ENCODE measurements at regions not wholly inside any gene's neighbourhood (a gene's known extent, or its start where the extent isn't known, plus 50 kb on each side); places are given as distances from the start of the nearest gene placed in this dataset.
"Not testable (repeated sequence)": the region's sequence is repeated elsewhere in the genome, so short reads cannot be mapped to it uniquely, and the experiment has no call there.

DNA sequence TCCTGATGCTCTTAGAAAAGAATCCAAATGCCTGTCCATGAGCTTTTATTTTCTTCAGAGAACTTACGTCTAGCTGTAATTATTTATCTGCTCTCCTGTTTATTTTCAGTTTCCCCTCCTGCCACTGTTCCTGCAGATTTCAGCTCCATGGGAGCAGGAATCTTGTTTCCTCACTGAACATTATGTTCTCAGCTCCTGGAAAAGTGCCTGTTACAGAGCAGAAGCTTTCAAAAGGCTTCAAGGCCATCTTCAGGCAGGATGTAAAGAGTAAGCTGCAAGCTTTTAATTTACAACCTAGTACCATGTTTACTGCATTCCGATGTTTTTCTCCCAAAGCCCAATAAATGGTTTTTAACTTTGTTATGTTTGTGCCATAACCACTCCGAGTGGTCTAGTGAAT, 98.4 kb upstream of the BTG1 start:
- DNase-seq = no peak

DNA sequence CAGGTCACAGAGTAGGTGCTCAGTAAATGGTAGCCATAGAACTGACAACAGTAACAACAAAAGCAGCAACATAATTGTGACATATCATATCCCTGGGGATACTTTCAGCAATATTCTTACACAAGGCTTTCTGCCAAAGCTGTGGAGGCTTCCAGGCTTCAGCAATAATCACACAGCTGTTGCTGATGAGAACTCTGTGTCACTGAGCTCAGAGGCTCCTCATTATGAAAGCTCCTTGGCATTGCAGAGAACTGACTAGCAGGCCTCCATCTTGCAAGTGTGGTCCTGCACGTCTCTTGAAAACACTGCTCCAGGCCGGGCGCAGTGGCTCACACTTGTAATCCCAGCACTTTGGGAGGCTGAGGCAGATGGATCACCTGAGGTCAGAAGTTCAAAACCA, 97.3 kb upstream of the BTG1 start:
- no peak for DNase-seq

- DNase-seq = no peak
These were observed 92.3 kb upstream of the BTG1 start for GRCh38 chr12:92237762-92238523.

- DNase-seq = no peak
These were observed 91.6 kb upstream of the BTG1 start for GRCh38 chr12:92237262-92237661.

DNA sequence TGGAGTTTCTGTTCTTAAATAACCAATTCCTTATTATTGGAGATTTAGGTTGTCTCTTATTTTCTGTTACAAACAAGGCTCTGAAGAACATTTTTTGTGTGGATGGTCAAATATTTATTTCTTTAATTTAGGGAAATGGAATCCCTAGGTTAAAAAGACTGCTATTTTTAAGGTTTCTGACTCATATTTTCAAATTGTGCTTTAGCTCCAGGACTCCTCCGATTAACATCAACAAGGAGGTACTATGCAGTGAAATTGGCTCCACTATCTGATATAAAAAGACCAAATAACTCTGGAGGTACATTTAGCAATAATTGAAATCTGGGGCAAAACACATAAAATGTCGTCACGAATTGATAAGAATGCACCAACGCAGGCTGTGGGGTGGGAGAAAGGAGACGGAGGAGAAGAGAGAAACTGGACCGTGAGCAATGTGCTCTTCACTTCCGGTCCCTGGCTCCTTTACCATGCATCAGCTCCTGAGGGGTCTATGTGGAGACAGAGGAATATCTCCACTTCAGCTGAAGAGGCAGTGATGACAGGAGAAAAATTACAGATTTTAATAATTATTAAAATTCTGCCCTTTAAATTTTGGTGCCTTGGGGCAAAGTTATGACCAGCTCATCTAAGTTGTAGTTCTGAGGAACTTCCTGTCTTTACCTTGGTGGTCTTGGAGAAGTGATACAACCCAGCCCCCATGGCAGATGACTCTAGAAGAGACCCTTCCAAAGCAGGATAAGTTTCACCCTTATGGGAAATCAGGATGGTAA, 90.2 kb upstream of the BTG1 start:
- no peak for DNase-seq

- DNase-seq = no peak
These were observed 88.9 kb upstream of the BTG1 start for GRCh38 chr12:92234533-92234932.

GRCh38 chr12:92233346-92234015, 87.8 kb upstream of the BTG1 start:
- no peak for DNase-seq

- not testable (repeated sequence) for DNase-seq
These were observed 86.8 kb upstream of the BTG1 start for GRCh38 chr12:92232371-92232932.

DNA sequence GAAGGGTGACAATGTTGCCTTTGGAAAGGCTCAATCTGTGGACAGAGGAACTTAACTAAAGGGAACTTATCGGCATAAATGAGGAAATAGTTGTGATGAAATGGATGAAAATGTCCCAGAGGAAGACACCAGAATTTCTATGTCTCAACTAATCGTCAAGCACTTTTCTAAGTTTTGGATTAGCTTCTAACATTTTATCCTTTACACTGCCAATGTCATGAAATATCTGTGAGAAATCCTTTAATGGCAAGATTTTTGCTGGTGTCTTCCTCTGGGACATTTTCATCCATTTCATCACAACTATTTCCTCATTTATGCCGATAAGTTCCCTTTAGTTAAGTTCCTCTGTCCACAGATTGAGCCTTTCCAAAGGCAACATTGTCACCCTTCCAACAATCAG, 86.3 kb upstream of the BTG1 start:
- DNase-seq = not testable (repeated sequence)

GRCh38 chr12:92231532-92231931, 85.9 kb upstream of the BTG1 start:
- not testable (repeated sequence) for DNase-seq

- no peak for DNase-seq
These were observed 83.7 kb upstream of the BTG1 start for GRCh38 chr12:92229381-92229780.

GRCh38 chr12:92226961-92227360, 81.3 kb upstream of the BTG1 start:
- no peak for DNase-seq

DNA sequence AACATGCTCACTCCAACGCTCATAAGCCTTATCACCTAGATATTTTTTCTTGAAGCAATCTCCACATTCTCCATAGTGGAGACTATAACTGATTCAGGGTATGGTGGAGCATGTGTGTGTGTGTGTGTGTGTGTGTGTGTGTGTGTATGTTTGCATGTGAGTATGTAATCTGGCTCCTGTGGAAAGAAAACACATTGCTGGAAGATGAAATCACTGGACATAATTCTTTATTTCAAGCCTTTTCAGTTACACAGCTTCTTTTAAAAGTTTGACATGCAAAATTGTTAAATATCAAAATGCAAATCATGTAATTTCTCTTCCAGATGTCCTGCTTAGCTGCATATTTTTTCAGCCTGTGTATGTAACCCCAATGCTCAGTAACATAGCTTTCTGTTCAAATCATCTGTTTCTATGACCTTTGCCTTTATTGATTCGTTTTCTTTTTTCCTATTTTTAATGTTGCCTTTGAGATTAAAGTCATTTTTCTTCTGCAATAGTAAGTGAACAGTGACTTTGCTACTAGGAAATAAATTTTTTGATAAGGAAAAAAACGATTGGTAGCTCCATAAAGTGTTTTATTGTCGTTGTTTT, 80.5 kb upstream of the BTG1 start:
- DNase-seq = no peak

GRCh38 chr12:92224685-92225331, 79.2 kb upstream of the BTG1 start:
- no peak for DNase-seq

DNA sequence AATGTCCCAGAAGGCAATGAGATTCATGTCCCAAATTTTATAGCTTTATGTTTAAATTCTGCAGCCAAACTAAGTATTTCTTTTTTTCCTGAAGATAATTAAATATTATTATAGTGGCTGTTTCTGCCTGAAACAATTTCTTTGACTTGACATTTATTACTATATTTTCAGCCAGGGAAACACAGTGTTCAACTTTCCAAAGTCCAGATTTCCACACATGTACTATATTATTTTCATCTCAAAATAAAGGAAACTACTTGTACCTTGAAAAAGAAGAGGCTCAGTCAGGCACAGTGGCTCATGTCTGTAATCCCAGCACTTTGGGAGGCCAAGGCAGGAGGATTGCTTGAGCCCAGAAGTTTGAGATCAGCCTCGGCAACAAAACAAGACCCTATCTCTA, 77.8 kb upstream of the BTG1 start:
- DNase-seq = no peak

DNA sequence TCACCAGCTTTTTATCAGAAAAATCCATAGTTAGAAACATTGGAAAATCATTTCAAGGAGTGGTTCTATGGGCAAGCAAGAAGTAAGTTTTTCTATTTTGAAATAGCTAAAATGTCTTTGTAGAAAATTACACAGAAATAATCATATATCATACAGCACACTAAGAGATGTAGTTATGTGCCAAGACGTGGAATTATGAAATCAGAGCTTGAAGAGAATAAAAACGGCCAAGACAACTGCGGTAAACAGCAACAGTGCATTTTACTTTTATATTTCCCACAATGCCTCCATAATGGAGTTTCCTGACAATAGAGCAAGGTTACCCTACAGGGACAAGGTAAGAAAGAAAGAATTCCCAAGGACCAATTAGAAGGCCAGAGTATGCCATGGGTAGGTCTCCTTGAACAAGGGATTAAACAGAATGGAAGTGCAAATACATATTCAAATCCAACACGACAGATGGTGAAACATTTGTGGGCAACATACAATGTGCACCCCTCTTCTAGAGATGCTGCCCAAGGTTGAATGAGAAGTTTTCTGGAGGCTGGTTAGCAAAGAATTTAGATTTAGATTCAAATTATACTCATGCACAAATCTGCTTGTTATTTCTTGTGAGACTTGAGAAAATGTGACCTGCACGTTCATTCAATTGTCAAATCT, 76.1 kb upstream of the BTG1 start:
- DNase-seq = no peak

DNA sequence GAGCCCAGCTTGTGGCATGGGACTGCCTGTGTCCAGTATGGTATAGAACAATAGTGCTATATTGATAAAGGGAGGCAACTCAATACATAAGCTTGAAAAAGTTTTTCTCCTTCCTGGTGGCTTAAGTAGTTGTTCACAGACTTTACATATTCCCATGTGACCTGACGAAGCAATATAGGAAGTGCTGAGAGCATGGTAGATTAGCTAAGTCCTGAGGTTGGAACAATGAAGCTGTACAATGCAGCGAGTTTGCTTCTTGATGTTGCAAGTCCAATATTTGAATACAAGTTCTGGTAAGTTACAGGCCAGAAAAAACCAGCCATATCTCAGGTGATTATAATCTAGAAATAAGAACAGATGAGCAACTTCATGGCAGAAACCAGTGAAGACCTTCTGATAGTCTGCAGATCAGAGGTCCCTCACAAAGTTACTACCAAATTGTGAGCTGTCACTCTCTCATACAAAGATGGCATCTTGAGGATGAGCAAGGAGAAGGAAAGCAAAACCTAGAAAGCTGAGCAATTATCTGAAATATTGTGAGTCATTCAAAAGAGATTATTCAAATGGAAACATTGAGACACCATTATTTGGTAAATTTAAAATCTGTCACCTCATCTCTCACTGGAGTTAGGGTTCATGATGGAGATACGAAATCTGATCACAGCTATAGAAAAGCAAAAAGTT, 72.9 kb upstream of the BTG1 start:
- no peak for DNase-seq

DNA sequence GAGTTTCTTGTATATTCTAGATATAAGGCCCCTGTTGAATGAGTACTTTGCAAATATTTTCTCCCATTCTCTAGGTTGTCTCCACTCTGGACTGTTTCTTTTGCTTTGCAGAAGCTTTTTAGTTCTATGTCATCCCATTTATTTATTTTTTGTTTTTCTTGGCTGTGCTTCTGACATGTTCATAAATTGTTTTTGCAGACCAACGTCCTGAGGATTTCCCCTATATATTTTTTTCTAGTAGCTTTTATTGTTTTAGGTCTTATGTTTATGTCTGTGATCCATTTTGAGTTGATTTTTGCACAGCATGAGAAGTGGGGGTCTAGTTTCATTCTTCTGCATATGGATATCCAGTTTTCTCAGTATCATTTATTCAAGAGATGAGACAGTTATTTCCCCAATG, 70.4 kb upstream of the BTG1 start:
- no peak for DNase-seq

- no peak for DNase-seq
These were observed 69.7 kb upstream of the BTG1 start for GRCh38 chr12:92215358-92215757.

DNA sequence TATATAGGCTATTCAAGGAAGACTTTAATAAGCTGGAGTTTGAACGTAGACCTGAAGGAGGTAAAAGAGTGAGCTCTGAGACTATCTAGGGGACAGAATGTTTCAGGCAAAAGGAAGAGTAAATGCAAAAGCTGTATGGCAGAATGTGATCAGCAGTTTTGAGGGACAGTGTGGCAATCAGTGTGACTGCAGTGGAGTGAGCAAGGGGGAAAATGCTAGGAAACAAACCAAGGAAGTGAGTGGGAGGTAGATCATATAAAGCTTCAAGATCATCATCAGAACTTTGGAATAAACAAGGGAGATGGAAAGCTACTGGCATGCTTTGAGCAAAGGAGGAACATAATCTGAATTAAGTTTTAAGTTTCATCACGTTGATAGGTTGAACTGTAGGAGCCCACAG, 67.5 kb upstream of the BTG1 start:
- no peak for DNase-seq

DNA sequence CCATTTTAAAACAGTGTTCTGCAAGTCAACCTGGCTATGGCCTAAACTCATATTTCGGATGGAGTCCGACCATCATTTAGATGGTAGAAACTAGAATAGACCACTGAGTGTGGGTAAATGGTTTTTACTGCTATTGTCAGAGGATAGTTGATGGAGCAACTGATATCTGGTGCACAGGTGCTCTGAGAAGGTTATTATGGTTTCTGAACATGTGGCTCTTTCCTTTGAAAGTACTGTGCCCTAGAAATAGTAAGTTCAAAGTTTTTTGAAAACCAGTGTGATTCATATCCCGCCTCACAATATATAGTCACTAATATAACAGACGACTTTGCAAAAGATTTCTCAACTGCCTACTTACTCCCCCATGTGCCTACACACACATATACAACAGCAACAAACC, 64.4 kb upstream of the BTG1 start:
- no peak for DNase-seq

Measured in retina (tissue), 1 donor.